SK-N-SH treated with all-trans-retinoic acid at 6 μM for 48 hours (cell line): ENCODE measurements at regions not wholly inside any gene's neighbourhood (a gene's known extent, or its start where the extent isn't known, plus 50 kb on each side); places are given as distances from the start of the nearest gene placed in this dataset.

ENCODE experiments used
- ATAC-seq: fragments of 200-7000 bp; cut with Tn5 transposase; 3 replicates; pipeline ENCODE4 v1.9.1; 2020; ENCODE audit warnings: mild to moderate bottlenecking, moderate library complexity
- ARNTL ChIP-seq: fragments of 450-650 bp; formaldehyde crosslinking; IDR thresholded peaks from 2 replicates; pipeline ENCODE4 v1.5.0; 2020; ENCODE audit warnings: low read depth, mild to moderate bottlenecking, moderate library complexity, borderline replicate concordance
- BACH2 ChIP-seq: fragments of 250-450 bp; sonication (Bioruptor Pico); IDR thresholded peaks from 2 replicates; pipeline ENCODE4 v1.9.0; 2021; ENCODE audit warnings: mild to moderate bottlenecking, borderline replicate concordance
- CSDC2 ChIP-seq: fragments of 250-450 bp; sonication (Bioruptor Pico); IDR thresholded peaks from 2 replicates; pipeline ENCODE4 v1.5.0; 2020; ENCODE audit warnings: mild to moderate bottlenecking, moderate library complexity
- ESRRG ChIP-seq: fragments of 250-450 bp; sonication (Bioruptor Pico); IDR thresholded peaks from 2 replicates; pipeline ENCODE4 v1.6.1; 2021; ENCODE audit warnings: mild to moderate bottlenecking
- GLIS3 ChIP-seq: fragments of 250-450 bp; sonication (Bioruptor Pico); IDR thresholded peaks from 2 replicates; pipeline ENCODE4 v1.5.0; 2020; ENCODE audit warnings: mild to moderate bottlenecking, moderate library complexity
- ISL1 ChIP-seq: fragments of 250-450 bp; sonication (Bioruptor Pico); IDR thresholded peaks from 2 replicates; pipeline ENCODE4 v2.1.2; 2022; ENCODE audit warnings: mild to moderate bottlenecking, moderate library complexity
- OSR1 ChIP-seq: fragments of 250-450 bp; sonication (Bioruptor Pico); IDR thresholded peaks from 2 replicates; pipeline ENCODE4 v1.8.0; 2022; ENCODE audit warnings: moderate library complexity, mild to moderate bottlenecking, inconsistent platforms
- PPARA ChIP-seq: fragments of 250-450 bp; sonication (Bioruptor Pico); IDR thresholded peaks from 2 replicates; pipeline ENCODE4 v1.5.0; 2020; ENCODE audit warnings: mild to moderate bottlenecking, borderline replicate concordance
- RARB ChIP-seq: fragments of 250-450 bp; sonication (Bioruptor Pico); IDR thresholded peaks from 2 replicates; pipeline ENCODE4 v1.8.0; 2021; ENCODE audit warnings: mild to moderate bottlenecking, moderate library complexity
- SNAI2 ChIP-seq: fragments of 250-450 bp; sonication (Bioruptor Pico); IDR thresholded peaks from 2 replicates; pipeline ENCODE4 v1.5.0; 2020; ENCODE audit warnings: mild to moderate bottlenecking, moderate library complexity
- TCF4 ChIP-seq: fragments of 250-450 bp; sonication (Bioruptor Pico); IDR thresholded peaks from 2 replicates; pipeline ENCODE4 v1.8.0; 2021; ENCODE audit warnings: mild to moderate bottlenecking, moderate library complexity, borderline replicate concordance
- TOX ChIP-seq: fragments of 250-450 bp; sonication (Bioruptor Pico); IDR thresholded peaks from 2 replicates; pipeline ENCODE4 v1.8.0; 2021; ENCODE audit warnings: mild to moderate bottlenecking, moderate library complexity, borderline replicate concordance
- ZC3H10 ChIP-seq: fragments of 250-450 bp; sonication (Bioruptor Pico); IDR thresholded peaks from 2 replicates; pipeline ENCODE4 v1.5.1; 2021; ENCODE audit warnings: mild to moderate bottlenecking, moderate library complexity
- ZFP3 ChIP-seq: fragments of 250-450 bp; sonication (Bioruptor Pico); IDR thresholded peaks from 2 replicates; pipeline ENCODE4 v1.5.0; 2020; ENCODE audit warnings: mild to moderate bottlenecking, moderate library complexity
- ZFP30 ChIP-seq: fragments of 450-650 bp; formaldehyde crosslinking; IDR thresholded peaks from 2 replicates; pipeline ENCODE4 v1.5.0; 2022; ENCODE audit warnings: mild to moderate bottlenecking, moderate library complexity
- ZNF565 ChIP-seq: fragments of 450-650 bp; formaldehyde crosslinking; conservative IDR thresholded peaks from 2 replicates; pipeline ENCODE4 v1.5.0; 2020; ENCODE audit warnings: low read depth, mild to moderate bottlenecking, moderate library complexity
- ZNF70 ChIP-seq: fragments of 450-650 bp; formaldehyde crosslinking; IDR thresholded peaks from 2 replicates; pipeline ENCODE4 v1.5.0; 2020; ENCODE audit warnings: mild to moderate bottlenecking, moderate library complexity
- TF ChIP-seq, protein P1 (sequence below): fragments of 250-450 bp; sonication (Bioruptor Pico); IDR thresholded peaks from 2 replicates; pipeline ENCODE4 v1.8.0; 2021; ENCODE audit warnings: low read depth, mild to moderate bottlenecking, moderate library complexity, borderline replicate concordance
- TF ChIP-seq, protein P2 (sequence below): fragments of 250-450 bp; sonication (Bioruptor Pico); IDR thresholded peaks from 2 replicates; pipeline ENCODE4 v1.5.1; 2021; ENCODE audit warnings: mild to moderate bottlenecking, moderate library complexity
- TF ChIP-seq, protein P3 (sequence below): fragments of 250-450 bp; sonication (Bioruptor Pico); IDR thresholded peaks from 2 replicates; pipeline ENCODE4 v1.5.0; 2020; ENCODE audit warnings: mild to moderate bottlenecking, moderate library complexity

DNA sequence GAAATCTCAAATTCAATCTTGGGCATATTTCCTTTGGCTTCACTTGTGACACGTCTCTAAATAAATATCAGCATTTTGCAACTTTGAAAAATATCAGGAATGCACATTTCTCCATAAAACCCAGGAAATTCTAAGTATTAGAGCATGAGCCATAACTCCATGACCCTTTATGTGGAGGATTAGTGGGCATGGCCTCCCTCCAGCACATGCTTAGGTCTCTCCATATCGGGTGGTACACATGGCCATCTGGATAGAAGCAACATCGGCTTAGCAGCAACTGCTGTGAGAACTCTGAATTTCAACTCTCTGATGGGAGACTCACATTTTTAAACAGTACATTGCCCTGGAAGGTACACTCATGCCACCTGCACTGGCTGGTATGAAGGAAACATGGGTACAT, 73.7 kb upstream of the EGFLAM start:
- TF ChIP-seq, protein P1, sequence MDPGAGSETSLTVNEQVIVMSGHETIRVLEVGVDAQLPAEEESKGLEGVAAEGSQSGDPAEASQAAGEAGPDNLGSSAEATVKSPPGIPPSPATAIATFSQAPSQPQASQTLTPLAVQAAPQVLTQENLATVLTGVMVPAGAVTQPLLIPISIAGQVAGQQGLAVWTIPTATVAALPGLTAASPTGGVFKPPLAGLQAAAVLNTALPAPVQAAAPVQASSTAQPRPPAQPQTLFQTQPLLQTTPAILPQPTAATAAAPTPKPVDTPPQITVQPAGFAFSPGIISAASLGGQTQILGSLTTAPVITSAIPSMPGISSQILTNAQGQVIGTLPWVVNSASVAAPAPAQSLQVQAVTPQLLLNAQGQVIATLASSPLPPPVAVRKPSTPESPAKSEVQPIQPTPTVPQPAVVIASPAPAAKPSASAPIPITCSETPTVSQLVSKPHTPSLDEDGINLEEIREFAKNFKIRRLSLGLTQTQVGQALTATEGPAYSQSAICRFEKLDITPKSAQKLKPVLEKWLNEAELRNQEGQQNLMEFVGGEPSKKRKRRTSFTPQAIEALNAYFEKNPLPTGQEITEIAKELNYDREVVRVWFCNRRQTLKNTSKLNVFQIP (CRISPR knock-in tag) = no peak
- TF ChIP-seq RARB (CRISPR knock-in tag) = no peak
- no peak for TF ChIP-seq PPARA
- TF ChIP-seq ARNTL = no peak
- no peak for TF ChIP-seq OSR1 (CRISPR knock-in tag)
- TF ChIP-seq BACH2 (CRISPR knock-in tag) = no peak
- TF ChIP-seq ISL1 (CRISPR knock-in tag) = no peak
- no peak for TF ChIP-seq TOX (CRISPR knock-in tag)
- no peak for TF ChIP-seq CSDC2 (CRISPR knock-in tag)
- no peak for ATAC-seq

DNA sequence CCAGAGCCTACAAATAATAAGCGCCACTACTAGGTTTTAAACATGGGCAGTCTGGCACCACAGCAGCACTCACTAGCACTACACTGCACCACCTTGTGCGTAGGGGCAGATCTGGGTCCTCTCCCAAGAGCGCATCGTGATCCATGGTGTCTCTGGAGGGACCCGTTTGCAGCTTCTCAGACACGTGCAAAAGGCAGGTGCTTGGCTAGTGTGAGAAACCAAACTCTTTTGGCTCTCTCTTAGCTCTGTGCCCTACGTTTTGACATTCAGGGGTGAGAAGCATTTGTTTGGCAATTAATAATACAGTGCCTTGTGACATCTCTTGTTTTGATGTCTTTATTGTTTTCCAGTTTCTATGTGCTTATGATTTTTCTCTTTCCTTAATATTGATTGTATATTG, 75.4 kb upstream of the EGFLAM start:
- no peak for ATAC-seq
- TF ChIP-seq, protein P2, sequence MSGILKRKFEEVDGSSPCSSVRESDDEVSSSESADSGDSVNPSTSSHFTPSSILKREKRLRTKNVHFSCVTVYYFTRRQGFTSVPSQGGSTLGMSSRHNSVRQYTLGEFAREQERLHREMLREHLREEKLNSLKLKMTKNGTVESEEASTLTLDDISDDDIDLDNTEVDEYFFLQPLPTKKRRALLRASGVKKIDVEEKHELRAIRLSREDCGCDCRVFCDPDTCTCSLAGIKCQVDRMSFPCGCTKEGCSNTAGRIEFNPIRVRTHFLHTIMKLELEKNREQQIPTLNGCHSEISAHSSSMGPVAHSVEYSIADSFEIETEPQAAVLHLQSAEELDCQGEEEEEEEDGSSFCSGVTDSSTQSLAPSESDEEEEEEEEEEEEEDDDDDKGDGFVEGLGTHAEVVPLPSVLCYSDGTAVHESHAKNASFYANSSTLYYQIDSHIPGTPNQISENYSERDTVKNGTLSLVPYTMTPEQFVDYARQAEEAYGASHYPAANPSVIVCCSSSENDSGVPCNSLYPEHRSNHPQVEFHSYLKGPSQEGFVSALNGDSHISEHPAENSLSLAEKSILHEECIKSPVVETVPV (CRISPR knock-in tag) = no peak
- no peak for TF ChIP-seq RARB (CRISPR knock-in tag)
- TF ChIP-seq ARNTL = no peak
- TF ChIP-seq ZNF70 (CRISPR knock-in tag) = no peak
- TF ChIP-seq CSDC2 (CRISPR knock-in tag) = no peak
- no peak for TF ChIP-seq BACH2 (CRISPR knock-in tag)
- no peak for TF ChIP-seq ZFP3

DNA sequence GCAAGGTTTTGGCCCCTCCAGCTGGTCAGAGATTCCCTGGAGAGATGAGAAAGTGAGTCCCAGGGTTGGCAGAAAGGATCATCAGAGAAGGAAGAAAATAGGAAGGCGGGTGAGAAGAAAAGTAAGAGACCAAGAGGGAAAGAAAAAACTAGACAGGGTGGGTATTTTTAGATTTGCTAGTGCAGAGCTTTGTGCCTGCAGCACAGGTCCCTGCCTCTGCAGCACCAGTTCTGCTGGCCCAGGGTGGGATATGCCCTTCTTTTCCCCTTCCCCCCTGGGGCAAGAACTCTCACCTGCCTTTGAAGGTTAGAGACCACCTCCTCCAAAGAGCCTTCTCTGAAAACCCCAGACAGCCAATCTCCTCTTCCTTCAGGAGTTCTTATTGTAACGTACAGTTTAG, 90.3 kb upstream of the EGFLAM start:
- ATAC-seq = no peak
- TF ChIP-seq CSDC2 (CRISPR knock-in tag) (no peak), ZNF70 (CRISPR knock-in tag) (no peak), GLIS3 (no peak), ZNF565 (CRISPR knock-in tag) (no peak), ISL1 (CRISPR knock-in tag) (no peak), BACH2 (CRISPR knock-in tag) (no peak), ZFP3 (no peak), ZC3H10 (CRISPR knock-in tag) (no peak), PPARA (no peak), SNAI2 (CRISPR knock-in tag) (no peak), TCF4 (CRISPR knock-in tag) (no peak), ZFP30 (no peak)
- TF ChIP-seq, protein P1 (CRISPR knock-in tag) = no peak
- TF ChIP-seq, protein P2 (CRISPR knock-in tag) = no peak
- TF ChIP-seq, protein P3, sequence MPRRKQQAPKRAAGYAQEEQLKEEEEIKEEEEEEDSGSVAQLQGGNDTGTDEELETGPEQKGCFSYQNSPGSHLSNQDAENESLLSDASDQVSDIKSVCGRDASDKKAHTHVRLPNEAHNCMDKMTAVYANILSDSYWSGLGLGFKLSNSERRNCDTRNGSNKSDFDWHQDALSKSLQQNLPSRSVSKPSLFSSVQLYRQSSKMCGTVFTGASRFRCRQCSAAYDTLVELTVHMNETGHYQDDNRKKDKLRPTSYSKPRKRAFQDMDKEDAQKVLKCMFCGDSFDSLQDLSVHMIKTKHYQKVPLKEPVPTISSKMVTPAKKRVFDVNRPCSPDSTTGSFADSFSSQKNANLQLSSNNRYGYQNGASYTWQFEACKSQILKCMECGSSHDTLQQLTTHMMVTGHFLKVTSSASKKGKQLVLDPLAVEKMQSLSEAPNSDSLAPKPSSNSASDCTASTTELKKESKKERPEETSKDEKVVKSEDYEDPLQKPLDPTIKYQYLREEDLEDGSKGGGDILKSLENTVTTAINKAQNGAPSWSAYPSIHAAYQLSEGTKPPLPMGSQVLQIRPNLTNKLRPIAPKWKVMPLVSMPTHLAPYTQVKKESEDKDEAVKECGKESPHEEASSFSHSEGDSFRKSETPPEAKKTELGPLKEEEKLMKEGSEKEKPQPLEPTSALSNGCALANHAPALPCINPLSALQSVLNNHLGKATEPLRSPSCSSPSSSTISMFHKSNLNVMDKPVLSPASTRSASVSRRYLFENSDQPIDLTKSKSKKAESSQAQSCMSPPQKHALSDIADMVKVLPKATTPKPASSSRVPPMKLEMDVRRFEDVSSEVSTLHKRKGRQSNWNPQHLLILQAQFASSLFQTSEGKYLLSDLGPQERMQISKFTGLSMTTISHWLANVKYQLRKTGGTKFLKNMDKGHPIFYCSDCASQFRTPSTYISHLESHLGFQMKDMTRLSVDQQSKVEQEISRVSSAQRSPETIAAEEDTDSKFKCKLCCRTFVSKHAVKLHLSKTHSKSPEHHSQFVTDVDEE (CRISPR knock-in tag) = no peak
- TF ChIP-seq, all 23 proteins: peak for 0

DNA sequence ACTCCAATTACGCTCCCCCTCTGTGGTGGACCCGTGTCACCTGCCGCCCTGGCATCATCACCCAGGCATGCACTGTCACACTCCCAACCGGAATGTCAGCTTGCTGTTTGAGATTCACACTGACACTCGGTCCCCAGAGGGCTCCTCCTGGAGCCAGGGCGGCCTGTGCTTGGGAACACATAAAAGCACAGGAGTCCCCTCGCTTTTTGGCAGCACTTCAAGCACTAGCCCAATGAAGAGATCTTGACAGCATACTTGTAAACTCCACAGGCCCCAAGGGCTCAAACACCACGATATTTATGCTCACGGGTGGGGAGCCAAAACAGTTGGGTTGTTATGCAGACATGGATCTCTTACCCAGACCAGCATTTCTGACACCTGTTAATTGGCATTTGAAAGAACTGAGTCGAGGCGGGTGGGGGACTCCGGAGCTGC, 90.8 kb upstream of the EGFLAM start:
- TF ChIP-seq OSR1 (CRISPR knock-in tag) (no peak), ZFP3 (no peak), ESRRG (CRISPR knock-in tag) (no peak), ISL1 (CRISPR knock-in tag) (no peak), TCF4 (CRISPR knock-in tag) (no peak), PPARA (no peak), SNAI2 (CRISPR knock-in tag) (no peak), CSDC2 (CRISPR knock-in tag) (no peak), TOX (CRISPR knock-in tag) (no peak), ZNF70 (CRISPR knock-in tag) (no peak)
- no peak for ATAC-seq
